KMS-11 (cell line): ENCODE measurements at regions not wholly inside any gene's neighbourhood (a gene's known extent, or its start where the extent isn't known, plus 50 kb on each side); places are given as distances from the start of the nearest gene placed in this dataset.

Experiments used
- H2AFZ ChIP-seq: fragments of 200-600 bp; sonication (generic); 2 replicates; pipeline ENCODE4 v1.6.1; 2016; ENCODE audit warnings: antibody characterized with exemption, mixed run types, low read depth
- H3K27ac ChIP-seq: fragments of 200-600 bp; sonication (generic); 2 replicates; pipeline ENCODE4 v1.6.1; 2016; ENCODE audit warnings: mild to moderate bottlenecking, mixed run types
- H3K27me3 ChIP-seq: fragments of 200-600 bp; sonication (generic); 2 replicates; pipeline ENCODE4 v1.6.1; 2017; ENCODE audit warnings: mild to moderate bottlenecking, low read depth, mixed run types, moderate library complexity; ENCODE audit not compliant: insufficient read depth
- H3K36me3 ChIP-seq: fragments of 200-600 bp; sonication (generic); 2 replicates; pipeline ENCODE4 v1.6.1; 2017; ENCODE audit warnings: mild to moderate bottlenecking, mixed run types; ENCODE audit not compliant: insufficient read depth
- H3K4me1 ChIP-seq: fragments of 200-600 bp; sonication (generic); 2 replicates; pipeline ENCODE4 v1.6.1; 2016; ENCODE audit warnings: mild to moderate bottlenecking, low read depth, mixed run types; ENCODE audit not compliant: poor library complexity, severe bottlenecking
- H3K4me2 ChIP-seq: fragments of 200-600 bp; sonication (generic); 2 replicates; pipeline ENCODE4 v1.7.0; 2016; ENCODE audit warnings: mild to moderate bottlenecking, mixed run types
- H3K4me3 ChIP-seq: fragments of 200-600 bp; sonication (generic); IDR thresholded peaks from 2 replicates; pipeline ENCODE4 v1.6.1; 2017; ENCODE audit warnings: low read depth, low read length, mixed read lengths; ENCODE audit not compliant: insufficient read depth
- H3K79me2 ChIP-seq: fragments of 200-600 bp; sonication (generic); 2 replicates; pipeline ENCODE4 v1.6.1; 2016; ENCODE audit warnings: low read depth, mixed run types; ENCODE audit not compliant: insufficient read depth
- H3K9ac ChIP-seq: fragments of 200-600 bp; sonication (generic); 2 replicates; pipeline ENCODE4 v1.6.1; 2016; ENCODE audit warnings: mild to moderate bottlenecking, mixed run types
- H4K20me1 ChIP-seq: fragments of 200-600 bp; sonication (generic); 2 replicates; pipeline ENCODE4 v1.6.1; 2016; ENCODE audit warnings: mild to moderate bottlenecking, mixed run types; ENCODE audit not compliant: insufficient read depth
- CTCF ChIP-seq: fragments of 200-600 bp; sonication (generic); conservative IDR thresholded peaks from 2 replicates; pipeline ENCODE4 v1.6.1; 2017; ENCODE audit warnings: low read depth, mild to moderate bottlenecking, antibody characterized with exemption, low read length, moderate library complexity, mixed read lengths

- no peak for TF ChIP-seq CTCF
- H3K4me2 ChIP-seq, result no peak overlapping the region
These were observed 340.8 kb upstream of the SUCLG2 start for GRCh38 chr3:67995206-67995605.

GRCh38 chr3:67986706-67987105 lies 332.3 kb upstream of the SUCLG2 start:
- Histone ChIP-seq H3K79me2 (no peaks in the 10 kb centered on the region), H3K27ac (no peak overlapping the region), H2AFZ (no peak overlapping the region), H3K9ac (no peak overlapping the region), H3K4me3 (no peak overlapping the region), H3K4me1 (no peaks in the 10 kb centered on the region), H4K20me1 (no peaks in the 10 kb centered on the region), H3K4me2 (no peak overlapping the region), H3K36me3 (no peaks in the 10 kb centered on the region), H3K27me3 (no peaks in the 10 kb centered on the region)
- TF ChIP-seq CTCF, result no peak

More at GRCh38 chr3:67995206-67995605, 340.8 kb upstream of the SUCLG2 start:
- Histone ChIP-seq H3K9ac (no peak overlapping the region), H3K36me3 (no peaks in the 10 kb centered on the region), H2AFZ (no peak overlapping the region), H3K79me2 (no peaks in the 10 kb centered on the region), H3K27me3 (no peaks in the 10 kb centered on the region), H3K4me1 (no peaks in the 10 kb centered on the region), H3K4me3 (no peak overlapping the region), H4K20me1 (no peaks in the 10 kb centered on the region), H3K27ac (no peak overlapping the region)

- Histone ChIP-seq H2AFZ (no peak overlapping the region), H3K27me3 (no peaks in the 10 kb centered on the region), H3K4me3 (no peak overlapping the region), H3K4me2 (no peak overlapping the region), H3K9ac (no peak overlapping the region), H3K79me2 (no peaks in the 10 kb centered on the region), H3K27ac (no peak overlapping the region), H3K4me1 (no peaks in the 10 kb centered on the region), H4K20me1 (no peaks in the 10 kb centered on the region), H3K36me3 (no peaks in the 10 kb centered on the region)
- TF ChIP-seq CTCF, result no peak
These were observed 328.8 kb upstream of the SUCLG2 start for GRCh38 chr3:67983166-67983565.

- Histone ChIP-seq H3K27me3 (no peaks in the 10 kb centered on the region), H4K20me1 (no peaks in the 10 kb centered on the region), H2AFZ (no peak overlapping the region), H3K4me2 (no peak overlapping the region), H3K9ac (no peak overlapping the region), H3K79me2 (no peaks in the 10 kb centered on the region), H3K27ac (no peak overlapping the region), H3K4me1 (no peaks in the 10 kb centered on the region), H3K4me3 (no peak overlapping the region), H3K36me3 (no peaks in the 10 kb centered on the region)
- no peak for TF ChIP-seq CTCF
These were observed 326.7 kb upstream of the SUCLG2 start for GRCh38 chr3:67981077-67981476.

GRCh38 chr3:67979342-67979741 lies 324.9 kb upstream of the SUCLG2 start:
- H3K27ac ChIP-seq, result no peak overlapping the region

More at GRCh38 chr3:67979342-67979741, 324.9 kb upstream of the SUCLG2 start:
- no peak overlapping the region for H3K4me2 ChIP-seq
- H4K20me1 ChIP-seq, result no peaks in the 10 kb centered on the region
- H3K27me3 ChIP-seq, result no peaks in the 10 kb centered on the region
- H3K79me2 ChIP-seq, result no peaks in the 10 kb centered on the region
- H3K36me3 ChIP-seq, result no peaks in the 10 kb centered on the region
- no peak overlapping the region for H3K9ac ChIP-seq
- no peak for TF ChIP-seq CTCF
- no peak overlapping the region for H2AFZ ChIP-seq
- no peaks in the 10 kb centered on the region for H3K4me1 ChIP-seq
- H3K4me3 ChIP-seq, result no peak overlapping the region
